ENCODE measurements at regions not wholly inside any gene's neighbourhood (a gene's known extent, or its start where the extent isn't known, plus 50 kb on each side); places are given as distances from the start of the nearest gene placed in this dataset.
"Not testable (repeated sequence)": the region's sequence is repeated elsewhere in the genome, so short reads cannot be mapped to it uniquely, and the experiment has no call there.

- no peak for DNase-seq
These were observed 307.6 kb upstream of the FBXO33 start for GRCh38 chr14:39739796-39740195.

GRCh38 chr14:39734306-39734705, 302.1 kb upstream of the FBXO33 start:
- DNase-seq = no peak

GRCh38 chr14:39733741-39734140, 301.5 kb upstream of the FBXO33 start:
- no peak for DNase-seq

GRCh38 chr14:39731912-39732311, 299.7 kb upstream of the FBXO33 start:
- no peak for DNase-seq

- no peak for DNase-seq
These were observed 294.3 kb upstream of the FBXO33 start for GRCh38 chr14:39726563-39726962.

- DNase-seq = no peak
These were observed 290.5 kb upstream of the FBXO33 start for GRCh38 chr14:39722547-39723273.

GRCh38 chr14:39716987-39717570, 284.8 kb upstream of the FBXO33 start:
- no peak for DNase-seq

- DNase-seq = no peak
These were observed 280.2 kb upstream of the FBXO33 start for GRCh38 chr14:39712293-39712999.

GRCh38 chr14:39704594-39704993, 272.4 kb upstream of the FBXO33 start:
- DNase-seq = no peak

- DNase-seq = no peak
These were observed 262.1 kb upstream of the FBXO33 start for GRCh38 chr14:39694341-39694740.

- no peak for DNase-seq
These were observed 251.5 kb upstream of the FBXO33 start for GRCh38 chr14:39683691-39684260.

GRCh38 chr14:39682582-39682981, 250.3 kb upstream of the FBXO33 start:
- no peak for DNase-seq

GRCh38 chr14:39681782-39682399, 249.7 kb upstream of the FBXO33 start:
- no peak for DNase-seq

GRCh38 chr14:39680777-39681176, 248.5 kb upstream of the FBXO33 start:
- no peak for DNase-seq

GRCh38 chr14:39673734-39674133, 241.5 kb upstream of the FBXO33 start:
- no peak for DNase-seq

- DNase-seq = no peak
These were observed 241.1 kb upstream of the FBXO33 start for GRCh38 chr14:39673270-39673711.

GRCh38 chr14:39668449-39668848, 236.2 kb upstream of the FBXO33 start:
- DNase-seq = no peak

GRCh38 chr14:39666386-39666785, 234.2 kb upstream of the FBXO33 start:
- no peak for DNase-seq

GRCh38 chr14:39665075-39665475, 232.8 kb upstream of the FBXO33 start:
- DNase-seq = no peak

GRCh38 chr14:39664646-39665045, 232.4 kb upstream of the FBXO33 start:
- DNase-seq = no peak

- no peak for DNase-seq
These were observed 209.0 kb upstream of the FBXO33 start for GRCh38 chr14:39641224-39641623.

- DNase-seq = not testable (repeated sequence)
These were observed 206.8 kb upstream of the FBXO33 start for GRCh38 chr14:39639009-39639408.

- no peak for DNase-seq
These were observed 195.9 kb upstream of the FBXO33 start for GRCh38 chr14:39628087-39628486.

Measured in inflammatory macrophage (primary cell).